ENCODE measurements at regions not wholly inside any gene's neighbourhood (a gene's known extent, or its start where the extent isn't known, plus 50 kb on each side); places are given as distances from the start of the nearest gene placed in this dataset.
A peak's percentile ranks its signal among the peaks of the same experiment; 100 is the strongest.

DNA sequence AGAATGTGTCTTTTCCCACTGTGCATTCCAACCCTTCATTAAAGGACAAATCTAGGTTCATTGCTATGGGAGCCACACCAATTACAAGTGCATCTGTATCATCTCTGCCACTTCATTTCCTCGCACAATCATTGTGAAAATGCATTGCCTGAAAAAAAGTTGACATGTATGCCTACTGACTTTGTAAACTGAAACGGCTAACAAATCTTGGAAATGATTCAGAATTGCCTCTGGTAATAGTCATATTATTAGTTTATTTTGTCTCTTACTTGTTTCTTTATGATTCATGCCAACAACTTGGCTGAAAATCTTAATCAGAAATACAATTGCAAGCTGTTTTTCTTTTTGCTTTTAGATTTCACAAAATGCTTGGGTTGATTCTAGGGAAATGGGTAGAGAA is 497.1 kb downstream of the ZIC1 start:
- Histone ChIP-seq H3K4me3 (ENCODE audit: insufficient read depth, low read depth, low read length) (no peak overlapping the region), H3K36me3 (ENCODE audit: insufficient read depth, low read length) (no peaks in the 10 kb centered on the region), H3K4me2 (ENCODE audit: low read length) (no peak overlapping the region), H3K4me1 (ENCODE audit: insufficient read depth, low read length) (peaks cover 3% of the 10 kb centered on the region), H4K20me1 (ENCODE audit: insufficient read depth, low read length) (no peaks in the 10 kb centered on the region), H3K9me3 (ENCODE audit: insufficient read depth, low read depth, low read length) (peaks cover 2% of the 10 kb centered on the region), H3K27ac (ENCODE audit: low read depth, low read length) (no peak overlapping the region), H2AFZ (ENCODE audit: low read depth, low read length) (no peak overlapping the region), H3K9ac (ENCODE audit: low read length) (no peak overlapping the region), H3K79me2 (ENCODE audit: insufficient read depth, low read length) (no peaks in the 10 kb centered on the region), H3K27me3 (ENCODE audit: insufficient read depth, low read length) (no peaks in the 10 kb centered on the region)
- TF ChIP-seq EZH2 (IDR thresholded peaks at IDR 0.05; ENCODE audit: insufficient read depth, low read length): no peak
- TF ChIP-seq, protein P1, sequence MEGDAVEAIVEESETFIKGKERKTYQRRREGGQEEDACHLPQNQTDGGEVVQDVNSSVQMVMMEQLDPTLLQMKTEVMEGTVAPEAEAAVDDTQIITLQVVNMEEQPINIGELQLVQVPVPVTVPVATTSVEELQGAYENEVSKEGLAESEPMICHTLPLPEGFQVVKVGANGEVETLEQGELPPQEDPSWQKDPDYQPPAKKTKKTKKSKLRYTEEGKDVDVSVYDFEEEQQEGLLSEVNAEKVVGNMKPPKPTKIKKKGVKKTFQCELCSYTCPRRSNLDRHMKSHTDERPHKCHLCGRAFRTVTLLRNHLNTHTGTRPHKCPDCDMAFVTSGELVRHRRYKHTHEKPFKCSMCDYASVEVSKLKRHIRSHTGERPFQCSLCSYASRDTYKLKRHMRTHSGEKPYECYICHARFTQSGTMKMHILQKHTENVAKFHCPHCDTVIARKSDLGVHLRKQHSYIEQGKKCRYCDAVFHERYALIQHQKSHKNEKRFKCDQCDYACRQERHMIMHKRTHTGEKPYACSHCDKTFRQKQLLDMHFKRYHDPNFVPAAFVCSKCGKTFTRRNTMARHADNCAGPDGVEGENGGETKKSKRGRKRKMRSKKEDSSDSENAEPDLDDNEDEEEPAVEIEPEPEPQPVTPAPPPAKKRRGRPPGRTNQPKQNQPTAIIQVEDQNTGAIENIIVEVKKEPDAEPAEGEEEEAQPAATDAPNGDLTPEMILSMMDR (IDR thresholded peaks at IDR 0.05; ENCODE audit: insufficient read depth, low read depth, low read length): no peak
- Mint-ChIP-seq H3K27ac (ENCODE audit: unreplicated experiment) (no peak overlapping the region), H3K27me3 (ENCODE audit: low read depth, unreplicated experiment) (no peaks in the 10 kb centered on the region), H3K4me3 (ENCODE audit: unreplicated experiment) (no peak overlapping the region), H3K9me3 (ENCODE audit: unreplicated experiment) (peaks cover 1% of the 10 kb centered on the region), H3K4me1 (ENCODE audit: low read depth, unreplicated experiment) (no peaks in the 10 kb centered on the region), H3K36me3 (ENCODE audit: low read depth, unreplicated experiment) (no peaks in the 10 kb centered on the region)
- no peak for DNase-seq (ENCODE audit: low read depth)
- no peak for FAIRE-seq

DNA sequence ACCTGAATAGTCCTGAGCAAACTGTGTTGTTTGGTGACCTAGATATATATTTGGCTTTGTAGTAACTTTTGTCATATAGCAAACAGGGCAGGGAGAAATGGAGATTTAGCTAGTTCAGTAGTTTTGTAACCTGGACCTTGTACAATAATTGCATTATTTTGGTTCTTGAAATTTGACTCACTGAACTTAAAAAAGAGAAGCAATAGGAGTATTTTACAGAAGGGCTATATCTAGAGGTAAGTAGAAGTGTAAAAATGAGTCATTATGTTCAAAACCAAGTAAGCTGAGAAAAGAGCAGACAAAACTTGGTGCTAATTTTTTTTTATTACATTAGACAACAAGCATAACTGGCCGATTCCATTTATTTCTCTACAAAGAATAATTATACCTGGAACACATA is 505.4 kb downstream of the ZIC1 start:
- no peak overlapping the region for H3K27ac ChIP-seq (ENCODE audit: low read depth, low read length)
- peaks cover 2% of the 10 kb centered on the region for H3K9me3 ChIP-seq (ENCODE audit: insufficient read depth, low read depth, low read length)
- H4K20me1 ChIP-seq (ENCODE audit: insufficient read depth, low read length): no peaks in the 10 kb centered on the region
- Mint-ChIP-seq H3K4me1 (ENCODE audit: low read depth, unreplicated experiment) (peaks cover 10% of the 10 kb centered on the region), H3K36me3 (ENCODE audit: low read depth, unreplicated experiment) (no peaks in the 10 kb centered on the region), H3K27ac (ENCODE audit: unreplicated experiment) (no peak overlapping the region), H3K9me3 (ENCODE audit: unreplicated experiment) (peaks cover 1% of the 10 kb centered on the region), H3K4me3 (ENCODE audit: unreplicated experiment) (no peak overlapping the region), H3K27me3 (ENCODE audit: low read depth, unreplicated experiment) (no peaks in the 10 kb centered on the region)
- H3K27me3 ChIP-seq (ENCODE audit: insufficient read depth, low read length): no peaks in the 10 kb centered on the region
- FAIRE-seq (no peak), DNase-seq (ENCODE audit: low read depth) (no peak)
- no peak overlapping the region for H3K4me2 ChIP-seq (ENCODE audit: low read length)
- no peak overlapping the region for H3K4me3 ChIP-seq (ENCODE audit: insufficient read depth, low read depth, low read length)
- peak overlapping the region; percentile 12 for H2AFZ ChIP-seq (ENCODE audit: low read depth, low read length)
- TF ChIP-seq, protein P1 (IDR thresholded peaks at IDR 0.05; ENCODE audit: insufficient read depth, low read depth, low read length): no peak
- TF ChIP-seq EZH2 (IDR thresholded peaks at IDR 0.05; ENCODE audit: insufficient read depth, low read length): no peak
- H3K36me3 ChIP-seq (ENCODE audit: insufficient read depth, low read length): no peaks in the 10 kb centered on the region
- no peaks in the 10 kb centered on the region for H3K79me2 ChIP-seq (ENCODE audit: insufficient read depth, low read length)
- no peak overlapping the region for H3K9ac ChIP-seq (ENCODE audit: low read length)
- H3K4me1 ChIP-seq (ENCODE audit: insufficient read depth, low read length): no peaks in the 10 kb centered on the region

DNA sequence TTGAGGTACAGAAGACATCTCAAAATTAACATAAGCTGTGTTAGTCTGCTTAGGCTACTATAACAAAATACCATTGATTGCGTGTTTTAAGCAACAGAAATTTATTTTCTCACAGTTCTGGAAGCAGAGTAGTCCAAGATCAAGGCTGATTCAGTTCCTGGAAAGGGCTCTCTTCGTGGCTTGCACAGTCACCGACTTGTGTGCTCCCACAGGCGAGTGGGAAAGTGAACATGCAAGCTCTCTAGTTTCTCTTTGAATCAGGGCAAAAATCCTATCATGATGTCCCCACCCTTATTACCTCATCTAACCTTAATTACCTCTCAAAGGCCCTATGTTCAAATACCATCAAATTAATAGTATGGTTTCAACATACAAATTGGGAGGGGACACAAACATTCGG is 505.9 kb downstream of the ZIC1 start:
- H3K4me2 ChIP-seq (ENCODE audit: low read length): peak overlapping the region; percentile 23
- H3K9ac ChIP-seq (ENCODE audit: low read length): no peak overlapping the region
- no peaks in the 10 kb centered on the region for H3K79me2 ChIP-seq (ENCODE audit: insufficient read depth, low read length)
- H3K27ac ChIP-seq (ENCODE audit: low read depth, low read length): no peak overlapping the region
- TF ChIP-seq EZH2 (IDR thresholded peaks at IDR 0.05; ENCODE audit: insufficient read depth, low read length): no peak
- TF ChIP-seq, protein P1 (IDR thresholded peaks at IDR 0.05; ENCODE audit: insufficient read depth, low read depth, low read length): no peak
- no peaks in the 10 kb centered on the region for H4K20me1 ChIP-seq (ENCODE audit: insufficient read depth, low read length)
- Mint-ChIP-seq H3K27ac (ENCODE audit: unreplicated experiment) (peak overlapping the region; percentile 35), H3K9me3 (ENCODE audit: unreplicated experiment) (peaks cover 1% of the 10 kb centered on the region), H3K36me3 (ENCODE audit: low read depth, unreplicated experiment) (no peaks in the 10 kb centered on the region), H3K27me3 (ENCODE audit: low read depth, unreplicated experiment) (no peaks in the 10 kb centered on the region), H3K4me1 (ENCODE audit: low read depth, unreplicated experiment) (peaks cover 10% of the 10 kb centered on the region), H3K4me3 (ENCODE audit: unreplicated experiment) (no peak overlapping the region)
- no peak overlapping the region for H3K4me3 ChIP-seq (ENCODE audit: insufficient read depth, low read depth, low read length)
- DNase-seq (ENCODE audit: low read depth) (peak; percentile 56), FAIRE-seq (no peak)
- no peaks in the 10 kb centered on the region for H3K27me3 ChIP-seq (ENCODE audit: insufficient read depth, low read length)
- H2AFZ ChIP-seq (ENCODE audit: low read depth, low read length): peak overlapping the region; percentile 12
- H3K36me3 ChIP-seq (ENCODE audit: insufficient read depth, low read length): no peaks in the 10 kb centered on the region
- H3K4me1 ChIP-seq (ENCODE audit: insufficient read depth, low read length): no peaks in the 10 kb centered on the region
- peaks cover 2% of the 10 kb centered on the region for H3K9me3 ChIP-seq (ENCODE audit: insufficient read depth, low read depth, low read length)
